Activated CD8-positive, alpha-beta T cell treated with anti-CD3 and anti-CD28 coated beads for 36 hours (primary cell): ENCODE measurements at regions not wholly inside any gene's neighbourhood (a gene's known extent, or its start where the extent isn't known, plus 50 kb on each side); places are given as distances from the start of the nearest gene placed in this dataset.

Experiments used
- ATAC-seq: fragments of 200-7000 bp; cut with Tn5 transposase; one replicate; pipeline ENCODE4 v1.10.0; 2021; ENCODE audit warnings: mild to moderate bottlenecking, moderate library complexity
- CTCF ChIA-PET: fragments of 350-600 bp; sonication (Branson Sonifier 250); formaldehyde crosslinking; loops from one replicate; lab custom pipeline; 2021; ENCODE audit warnings: antibody characterized with exemption; lab: Charles Lee
- POLR2A ChIA-PET: fragments of 350-600 bp; sonication (Branson Sonifier 250); formaldehyde crosslinking; loops from one replicate; lab custom pipeline; 2021; ENCODE audit warnings: antibody characterized with exemption; lab: Charles Lee
- DNase-seq: peaks from one replicate; pipeline ENCODE4 v3.0.0-alpha.2; 2020
- H3K27ac Mint-ChIP-seq: one replicate; pipeline ENCODE4 v1.8.0; 2021; ENCODE audit warnings: mild to moderate bottlenecking, mixed read lengths
- H3K27me3 Mint-ChIP-seq: one replicate; pipeline ENCODE4 v1.8.0; 2021; ENCODE audit warnings: mixed read lengths
- H3K36me3 Mint-ChIP-seq: one replicate; pipeline ENCODE4 v1.8.0; 2021; ENCODE audit warnings: low read depth, mixed read lengths
- H3K4me1 Mint-ChIP-seq: one replicate; pipeline ENCODE4 v1.8.0; 2021; ENCODE audit warnings: low read depth, mixed read lengths
- H3K4me3 Mint-ChIP-seq: one replicate; pipeline ENCODE4 v1.8.0; 2021; ENCODE audit warnings: mild to moderate bottlenecking, moderate library complexity, mixed read lengths
- H3K9me3 Mint-ChIP-seq: one replicate; pipeline ENCODE4 v1.8.0; 2021; ENCODE audit warnings: mixed read lengths
- intact Hi-C: fragments of 100-400 bp; cut with micrococcal nuclease; formaldehyde crosslinking; loops from one replicate; pipeline ENCODE4 v1.10.0; 2022
- TF ChIP-seq, protein P1 (sequence below): fragments of 200-600 bp; IDR thresholded peaks from one replicate; pipeline ENCODE4 v1.8.0; 2022; ENCODE audit warnings: antibody characterized with exemption, mild to moderate bottlenecking

DNA sequence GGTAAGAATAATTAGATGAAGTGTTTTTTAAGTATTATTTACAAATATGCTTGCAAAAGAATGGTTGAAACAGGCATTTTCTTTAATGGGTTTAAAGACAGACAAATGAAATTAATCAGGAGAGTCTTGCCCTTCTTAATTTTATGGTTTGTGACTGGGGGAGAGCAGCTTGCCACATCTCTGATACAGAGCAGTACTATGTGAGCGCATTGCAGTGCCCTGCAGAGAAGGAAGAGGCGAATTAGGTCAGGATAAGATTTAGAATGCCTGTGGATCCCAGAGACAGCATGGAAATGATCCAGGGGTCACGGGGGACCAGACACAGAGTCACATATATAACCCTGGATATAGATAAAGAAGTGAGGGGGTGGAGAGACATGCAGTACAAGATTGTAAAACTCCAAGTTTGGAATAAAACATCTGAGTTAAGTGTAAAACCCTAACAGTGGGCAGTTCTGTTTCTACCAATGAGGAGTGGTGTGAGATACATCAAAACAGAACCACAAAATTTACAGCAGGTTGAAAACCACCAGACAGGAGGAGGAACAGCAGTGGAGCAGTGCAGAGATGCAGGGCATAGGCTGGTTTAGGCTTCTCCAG lies 125.5 kb downstream of the FAM204A start:
- no peak overlapping the region for H3K27ac Mint-ChIP-seq

DNA sequence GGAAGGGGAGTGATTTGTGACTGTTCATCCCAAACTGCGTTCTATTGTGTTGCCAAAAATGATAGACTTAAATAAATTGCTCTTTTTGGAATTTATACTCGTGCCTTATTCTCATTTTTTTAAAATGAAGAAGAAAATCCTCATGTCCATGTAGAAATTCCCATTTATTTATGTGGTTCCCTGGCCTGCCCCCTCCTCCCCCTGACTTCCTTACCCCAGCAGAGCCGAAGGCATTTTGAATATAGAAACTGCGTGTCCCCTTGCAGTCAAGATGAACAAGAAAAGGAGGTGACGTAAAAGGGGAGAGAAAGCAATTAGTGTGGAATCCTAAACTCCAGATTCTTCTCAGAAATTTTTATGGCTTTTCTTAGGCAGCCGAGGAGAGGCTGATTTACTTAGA lies 126.1 kb downstream of the FAM204A start:
- ChIA-PET CTCF (no interaction called here), POLR2A (no interaction called here)
- no peak overlapping the region for H3K27ac Mint-ChIP-seq
- TF ChIP-seq, protein P1, sequence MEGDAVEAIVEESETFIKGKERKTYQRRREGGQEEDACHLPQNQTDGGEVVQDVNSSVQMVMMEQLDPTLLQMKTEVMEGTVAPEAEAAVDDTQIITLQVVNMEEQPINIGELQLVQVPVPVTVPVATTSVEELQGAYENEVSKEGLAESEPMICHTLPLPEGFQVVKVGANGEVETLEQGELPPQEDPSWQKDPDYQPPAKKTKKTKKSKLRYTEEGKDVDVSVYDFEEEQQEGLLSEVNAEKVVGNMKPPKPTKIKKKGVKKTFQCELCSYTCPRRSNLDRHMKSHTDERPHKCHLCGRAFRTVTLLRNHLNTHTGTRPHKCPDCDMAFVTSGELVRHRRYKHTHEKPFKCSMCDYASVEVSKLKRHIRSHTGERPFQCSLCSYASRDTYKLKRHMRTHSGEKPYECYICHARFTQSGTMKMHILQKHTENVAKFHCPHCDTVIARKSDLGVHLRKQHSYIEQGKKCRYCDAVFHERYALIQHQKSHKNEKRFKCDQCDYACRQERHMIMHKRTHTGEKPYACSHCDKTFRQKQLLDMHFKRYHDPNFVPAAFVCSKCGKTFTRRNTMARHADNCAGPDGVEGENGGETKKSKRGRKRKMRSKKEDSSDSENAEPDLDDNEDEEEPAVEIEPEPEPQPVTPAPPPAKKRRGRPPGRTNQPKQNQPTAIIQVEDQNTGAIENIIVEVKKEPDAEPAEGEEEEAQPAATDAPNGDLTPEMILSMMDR = no peak
- intact Hi-C loops = no loop called here
- H3K4me3 Mint-ChIP-seq = no peak overlapping the region
- H3K9me3 Mint-ChIP-seq = no peaks in the 10 kb centered on the region
- ATAC-seq = no peak
- DNase-seq = no peak
- no peaks in the 10 kb centered on the region for H3K4me1 Mint-ChIP-seq
- no peaks in the 10 kb centered on the region for H3K36me3 Mint-ChIP-seq
- H3K27me3 Mint-ChIP-seq = peaks cover 17% of the 10 kb centered on the region

More for the DNA sequence above, 125.5 kb downstream of the FAM204A start:
- ATAC-seq (no peak), DNase-seq (no peak)
- TF ChIP-seq, protein P1 = no peak
- Mint-ChIP-seq H3K4me1 (no peaks in the 10 kb centered on the region), H3K27me3 (peaks cover 17% of the 10 kb centered on the region), H3K9me3 (no peaks in the 10 kb centered on the region), H3K36me3 (no peaks in the 10 kb centered on the region), H3K4me3 (no peak overlapping the region)
- intact Hi-C loops = no loop called here
- CTCF ChIA-PET = no interaction called here
- POLR2A ChIA-PET = no interaction called here

DNA sequence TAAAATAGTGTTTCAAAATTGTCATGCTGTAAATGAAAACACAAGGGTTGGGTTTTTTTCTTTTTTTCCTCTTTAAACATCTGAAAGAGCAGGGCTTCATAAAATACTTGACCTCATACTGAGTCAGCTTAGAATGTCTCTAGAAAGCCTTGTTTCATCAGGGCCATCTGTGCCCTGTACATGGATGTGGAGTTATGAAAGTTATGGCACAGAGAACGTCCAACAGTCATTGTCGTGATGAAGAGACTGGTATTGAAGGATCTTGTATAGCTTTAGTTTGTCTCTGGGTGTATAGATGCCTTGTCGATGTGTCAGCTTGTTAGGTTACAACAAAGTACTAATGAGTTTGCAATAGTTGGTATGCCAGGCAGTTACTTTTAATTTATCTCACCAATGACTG lies 127.3 kb downstream of the FAM204A start:
- H3K4me1 Mint-ChIP-seq = no peaks in the 10 kb centered on the region
- CTCF ChIA-PET = no interaction called here
- H3K4me3 Mint-ChIP-seq = no peak overlapping the region
- H3K27me3 Mint-ChIP-seq = peaks cover 17% of the 10 kb centered on the region
- H3K9me3 Mint-ChIP-seq = no peaks in the 10 kb centered on the region
- H3K36me3 Mint-ChIP-seq = no peaks in the 10 kb centered on the region
- TF ChIP-seq, protein P1 = no peak
- POLR2A ChIA-PET = no interaction called here
- no peak overlapping the region for H3K27ac Mint-ChIP-seq
- DNase-seq (no peak), ATAC-seq (no peak)
- intact Hi-C loops = no loop called here

DNA sequence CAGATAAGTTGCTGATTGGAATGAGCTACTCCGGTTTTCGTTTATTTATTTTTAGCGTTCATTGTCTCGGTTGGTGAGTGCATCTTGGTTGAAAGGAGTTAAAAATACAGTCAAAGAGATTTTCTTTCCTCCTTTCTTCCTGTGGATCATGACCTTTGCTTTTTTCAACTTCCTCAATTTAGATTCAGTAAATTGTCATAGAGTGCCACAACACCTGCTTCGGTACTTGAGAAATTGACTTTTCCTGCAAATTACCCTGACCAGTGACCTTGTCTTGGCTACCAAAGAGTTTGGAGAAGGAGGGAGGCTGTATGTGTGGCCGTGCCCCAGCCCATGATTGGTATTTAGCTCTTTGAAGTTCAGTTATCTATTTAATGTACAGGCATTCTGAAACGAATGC lies 128.7 kb downstream of the FAM204A start:
- no peak overlapping the region for H3K27ac Mint-ChIP-seq
- ChIA-PET POLR2A (no interaction called here), CTCF (no interaction called here)
- no peaks in the 10 kb centered on the region for H3K9me3 Mint-ChIP-seq
- H3K27me3 Mint-ChIP-seq = peaks cover 17% of the 10 kb centered on the region
- intact Hi-C loops = no loop called here
- no peak overlapping the region for H3K4me3 Mint-ChIP-seq
- H3K4me1 Mint-ChIP-seq = no peaks in the 10 kb centered on the region
- DNase-seq = no peak
- TF ChIP-seq, protein P1 = no peak
- ATAC-seq = no peak
- no peaks in the 10 kb centered on the region for H3K36me3 Mint-ChIP-seq

DNA sequence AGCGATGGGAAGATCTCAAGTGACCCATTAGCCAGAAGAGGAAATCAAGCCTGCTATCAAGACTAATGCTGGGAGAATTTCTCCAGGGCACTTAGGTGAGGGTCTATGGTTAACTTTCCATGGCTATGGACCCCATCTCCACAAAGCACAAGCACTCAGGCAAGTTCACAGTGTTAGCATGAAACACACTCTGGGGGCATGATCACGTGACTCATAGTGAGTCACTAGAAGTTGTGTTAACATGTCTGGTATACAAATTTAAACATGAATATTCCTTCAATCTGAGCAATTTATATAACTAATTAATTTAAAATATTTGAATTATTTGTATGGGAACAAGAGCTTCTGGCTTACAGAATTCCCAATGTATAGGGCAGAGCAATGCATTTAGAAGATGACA lies 131.8 kb downstream of the FAM204A start:
- H3K27ac Mint-ChIP-seq = no peak overlapping the region
- peaks cover 14% of the 10 kb centered on the region for H3K27me3 Mint-ChIP-seq
- H3K4me1 Mint-ChIP-seq = no peaks in the 10 kb centered on the region
- ChIA-PET POLR2A (no interaction called here), CTCF (no interaction called here)
- H3K4me3 Mint-ChIP-seq = no peak overlapping the region
- DNase-seq (no peak), ATAC-seq (no peak)
- no peaks in the 10 kb centered on the region for H3K9me3 Mint-ChIP-seq
- TF ChIP-seq, protein P1 = no peak
- H3K36me3 Mint-ChIP-seq = no peaks in the 10 kb centered on the region
- intact Hi-C loops = no loop called here
